H9 (cell line): ENCODE measurements at regions not wholly inside any gene's neighbourhood (a gene's known extent, or its start where the extent isn't known, plus 50 kb on each side); places are given as distances from the start of the nearest gene placed in this dataset.

ENCODE experiments used
- DNase-seq: peaks from one replicate; pipeline ENCODE4 v3.0.0-alpha.2; 2017
- H2AFZ ChIP-seq: one replicate; pipeline ENCODE4 v1.6.1; 2013; ENCODE audit warnings: mild to moderate bottlenecking, low read length, control low read depth, moderate library complexity
- H2AK5ac ChIP-seq: 2 replicates; pipeline ENCODE4 v1.6.1; 2013; ENCODE audit warnings: low read length, control low read depth, mixed read lengths; ENCODE audit not compliant: insufficient read length
- H2BK120ac ChIP-seq: one replicate; pipeline ENCODE4 v1.6.1; 2013; ENCODE audit warnings: low read depth, mild to moderate bottlenecking, low read length, control low read depth, inconsistent platforms; ENCODE audit not compliant: poor library complexity, severe bottlenecking
- H2BK12ac ChIP-seq: 2 replicates; pipeline ENCODE4 v1.6.1; 2013; ENCODE audit warnings: low read length, control low read depth, mixed read lengths, low read depth; ENCODE audit not compliant: insufficient read length
- H2BK15ac ChIP-seq: 2 replicates; pipeline ENCODE4 v1.6.1; 2013; ENCODE audit warnings: low read depth, low read length, control low read depth
- H2BK20ac ChIP-seq: one replicate; pipeline ENCODE4 v1.6.1; 2013; ENCODE audit warnings: low read depth, mild to moderate bottlenecking, low read length, control low read depth, inconsistent platforms; ENCODE audit not compliant: poor library complexity, severe bottlenecking
- H2BK5ac ChIP-seq: 2 replicates; pipeline ENCODE4 v1.6.1; 2013; ENCODE audit warnings: low read length, control low read depth, mixed read lengths; ENCODE audit not compliant: insufficient read length
- H3K14ac ChIP-seq: 2 replicates; pipeline ENCODE4 v1.6.1; 2013; ENCODE audit warnings: low read length, control low read depth; ENCODE audit not compliant: insufficient read depth
- H3K18ac ChIP-seq: 2 replicates; pipeline ENCODE4 v1.6.1; 2013; ENCODE audit warnings: low read depth, mild to moderate bottlenecking, mixed read lengths, low read length, control low read depth; ENCODE audit not compliant: insufficient read length
- H3K23ac ChIP-seq: 2 replicates; pipeline ENCODE4 v1.6.1; 2013; ENCODE audit warnings: low read length, control low read depth, mixed read lengths, low read depth; ENCODE audit not compliant: insufficient read length
- H3K23me2 ChIP-seq: 2 replicates; pipeline ENCODE4 v1.6.1; 2013; ENCODE audit warnings: low read depth, mild to moderate bottlenecking, mixed read lengths, low read length, control low read depth; ENCODE audit not compliant: insufficient read length, poor library complexity, severe bottlenecking
- H3K27ac ChIP-seq: 2 replicates; pipeline ENCODE4 v1.5.1; 2013; ENCODE audit warnings: low read length, control low read depth, mixed read lengths, low read depth; ENCODE audit not compliant: insufficient read length
- H3K27me3 ChIP-seq: 2 replicates; pipeline ENCODE4 v1.6.1; 2013; ENCODE audit warnings: low read length, control low read depth, inconsistent platforms; ENCODE audit not compliant: insufficient read depth
- H3K4ac ChIP-seq: 2 replicates; pipeline ENCODE4 v1.6.1; 2013; ENCODE audit warnings: low read depth, mild to moderate bottlenecking, control low read depth, inconsistent platforms, low read length, moderate library complexity
- H3K4me1 ChIP-seq: 2 replicates; pipeline ENCODE4 v1.6.1; 2013; ENCODE audit warnings: low read length, control low read depth, inconsistent platforms; ENCODE audit not compliant: insufficient read depth
- H3K4me2 ChIP-seq: 2 replicates; pipeline ENCODE4 v1.6.1; 2013; ENCODE audit warnings: low read length, control low read depth, mixed read lengths; ENCODE audit not compliant: insufficient read length, insufficient read depth
- H3K56ac ChIP-seq: 2 replicates; pipeline ENCODE4 v1.6.1; 2013; ENCODE audit warnings: low read depth, mild to moderate bottlenecking, mixed read lengths, low read length, control low read depth; ENCODE audit not compliant: insufficient read length
- H3K79me1 ChIP-seq: 2 replicates; pipeline ENCODE4 v1.6.1; 2013; ENCODE audit warnings: low read depth, mild to moderate bottlenecking, moderate library complexity, low read length, control low read depth, inconsistent platforms; ENCODE audit not compliant: insufficient read depth, poor library complexity, severe bottlenecking
- H3K79me2 ChIP-seq: 2 replicates; pipeline ENCODE4 v1.6.1; 2013; ENCODE audit warnings: low read length, control low read depth, inconsistent platforms; ENCODE audit not compliant: insufficient read depth
- H3K9ac ChIP-seq: 2 replicates; pipeline ENCODE4 v1.6.1; 2013; ENCODE audit warnings: low read length, control low read depth, mixed read lengths; ENCODE audit not compliant: insufficient read length; ENCODE audit errors: extremely low read depth
- H3K9me3 ChIP-seq: one replicate; pipeline ENCODE4 v1.6.1; 2013; ENCODE audit warnings: low read depth, low read length, inconsistent platforms; ENCODE audit not compliant: control insufficient read depth
- H3T11ph ChIP-seq: one replicate; pipeline ENCODE4 v1.6.1; 2013; ENCODE audit warnings: mild to moderate bottlenecking, low read length, control low read depth, inconsistent platforms
- H4K20me1 ChIP-seq: one replicate; pipeline ENCODE4 v1.6.1; 2013; ENCODE audit not compliant: control insufficient read depth, insufficient read length, insufficient read depth
- H4K5ac ChIP-seq: 2 replicates; pipeline ENCODE4 v1.6.1; 2013; ENCODE audit warnings: low read depth, mild to moderate bottlenecking, mixed read lengths, low read length, control low read depth; ENCODE audit not compliant: insufficient read length
- H4K8ac ChIP-seq: replicated peaks from 2 replicates; pipeline ENCODE4 v1.6.1; 2013; ENCODE audit warnings: low read length, control low read depth, mixed read lengths, low read depth; ENCODE audit not compliant: insufficient read length
- H4K91ac ChIP-seq: 2 replicates; pipeline ENCODE4 v1.6.1; 2013; ENCODE audit warnings: low read depth, mild to moderate bottlenecking, moderate library complexity, mixed read lengths, low read length, control low read depth; ENCODE audit not compliant: insufficient read length
- H3K27ac Mint-ChIP-seq, 3 experiments: 2 replicates in 2 of 3; 3 replicates in 1 of 3; pipeline ENCODE4 v1.8.0; 2020 to 2021; ENCODE audit warnings: mixed read lengths in 3 of 3, mild to moderate bottlenecking in 1 of 3, moderate library complexity in 1 of 3
- H3K27me3 Mint-ChIP-seq: 2 replicates; pipeline ENCODE4 v1.8.0; 2021; ENCODE audit warnings: low read depth, mild to moderate bottlenecking, moderate library complexity, mixed read lengths
- H3K36me3 Mint-ChIP-seq, 3 experiments: 2 replicates in 2 of 3; 3 replicates in 1 of 3; pipeline ENCODE4 v1.8.0; 2020 to 2021; ENCODE audit warnings: low read depth in 3 of 3, mixed read lengths in 3 of 3; ENCODE audit not compliant: insufficient read depth in 1 of 3
- H3K4me1 Mint-ChIP-seq, 2 experiments: 2 replicates each; pipeline ENCODE4 v1.8.0; 2020; ENCODE audit warnings: mixed read lengths in 2 of 2
- H3K4me3 Mint-ChIP-seq, 2 experiments: 2 replicates in 1 of 2; 3 replicates in 1 of 2; pipeline ENCODE4 v1.8.0; 2020 to 2021; ENCODE audit warnings: mild to moderate bottlenecking in 2 of 2, mixed read lengths in 2 of 2, moderate library complexity in 1 of 2
- H3K9me3 Mint-ChIP-seq, 2 experiments: 2 replicates in 1 of 2; 3 replicates in 1 of 2; pipeline ENCODE4 v1.8.0; 2020; ENCODE audit warnings: mild to moderate bottlenecking in 2 of 2, mixed read lengths in 2 of 2, moderate library complexity in 1 of 2
- CTCF ChIP-seq: fragments of 200-600 bp; sonication (generic); conservative IDR thresholded peaks from 3 replicates; pipeline ENCODE4 v1.8.0; 2021; ENCODE audit warnings: antibody characterized with exemption, mild to moderate bottlenecking
- WGBS: extraction: QIAGEN DNeasy Blood & Tissue Kit; methylation state at CpG from one replicate; pipeline ENCODE4 v1.1.7; 2013; ENCODE audit warnings: missing lambda C conversion rate, low lambda C conversion rate, mixed read lengths; ENCODE audit not compliant: insufficient read length; ENCODE audit errors: extremely low coverage; 5-methylcytosine and 5-hydroxymethylcytosine counted together

- no peaks in the 10 kb centered on the region for H3K23me2 ChIP-seq
- no peak overlapping the region for H2BK120ac ChIP-seq
- Mint-ChIP-seq H3K4me3 (no peak overlapping the region), H3K36me3 (peaks cover 0 to 8% (median 0%) of the 10 kb centered on the region in 3 experiments; a peak in 4 of 7 replicates), H3K9me3 (peaks cover 6 to 9% of the 10 kb centered on the region in 2 experiments; a peak in 4 of 5 replicates), H3K27me3 (peaks cover 7% of the 10 kb centered on the region), H3K27ac (peak overlapping the region in 1 of 3 experiments; percentile 65; a peak in 1 of 7 replicates), H3K4me1 (peaks cover 6 to 16% of the 10 kb centered on the region in 2 experiments)
- no peak for TF ChIP-seq CTCF
- H3K14ac ChIP-seq, result no peak overlapping the region
- H3K27me3 ChIP-seq, result no peaks in the 10 kb centered on the region
- no peak overlapping the region for H4K91ac ChIP-seq
- H3K18ac ChIP-seq, result no peak overlapping the region
- H3K4me1 ChIP-seq, result no peaks in the 10 kb centered on the region
- H2BK15ac ChIP-seq, result no peak overlapping the region
- H3K56ac ChIP-seq, result no peak overlapping the region
- H3K27ac ChIP-seq, result no peak overlapping the region
- no peaks in the 10 kb centered on the region for H3K79me1 ChIP-seq
- H2BK20ac ChIP-seq, result no peak overlapping the region
- H2BK5ac ChIP-seq, result no peak overlapping the region
- H2AK5ac ChIP-seq, result no peak overlapping the region
- H3K79me2 ChIP-seq, result no peaks in the 10 kb centered on the region
- H3K23ac ChIP-seq, result no peak overlapping the region
- no peak overlapping the region for H4K8ac ChIP-seq
- H3K4me2 ChIP-seq, result no peak overlapping the region
- H2BK12ac ChIP-seq, result no peak overlapping the region
- H2AFZ ChIP-seq, result no peak overlapping the region
- no peak overlapping the region for H3K4ac ChIP-seq
- H4K20me1 ChIP-seq, result no peaks in the 10 kb centered on the region
- no CpG with 5 or more reads among the region's 4 CpGs for WGBS
- no peak overlapping the region for H3K9ac ChIP-seq
- no peak overlapping the region for H4K5ac ChIP-seq
- DNase-seq, result peak; percentile 50
- H3K9me3 ChIP-seq, result no peaks in the 10 kb centered on the region
- no peak overlapping the region for H3T11ph ChIP-seq
Observed at GRCh38 chr4:179709961-179710624, 2267.9 kb upstream of the AGA start.
